OCI-LY7 (cell line): ENCODE measurements at regions not wholly inside any gene's neighbourhood (a gene's known extent, or its start where the extent isn't known, plus 50 kb on each side); places are given as distances from the start of the nearest gene placed in this dataset.

Experiments used
- CTCF ChIP-seq: fragments of 200-600 bp; sonication (generic); conservative IDR thresholded peaks from 2 replicates; pipeline ENCODE4 v1.5.1; 2014; ENCODE audit warnings: mild to moderate bottlenecking, antibody characterized with exemption, low read length, moderate library complexity, mixed read lengths
- EZH2phosphoT487 ChIP-seq: fragments of 200-600 bp; sonication (generic); IDR thresholded peaks from 2 replicates; pipeline ENCODE4 v1.6.1; 2018; ENCODE audit warnings: low read depth, borderline replicate concordance, mild to moderate bottlenecking, mixed run types, antibody characterized with exemption, low read length, moderate library complexity, mixed read lengths

GRCh38 chr7:121485467-121486243 lies 89.5 kb upstream of the FAM3C start:
- TF ChIP-seq CTCF: no peak
- no peak for TF ChIP-seq EZH2phosphoT487
